ENCODE measurements at regions not wholly inside any gene's neighbourhood (a gene's known extent, or its start where the extent isn't known, plus 50 kb on each side); places are given as distances from the start of the nearest gene placed in this dataset.

DNA sequence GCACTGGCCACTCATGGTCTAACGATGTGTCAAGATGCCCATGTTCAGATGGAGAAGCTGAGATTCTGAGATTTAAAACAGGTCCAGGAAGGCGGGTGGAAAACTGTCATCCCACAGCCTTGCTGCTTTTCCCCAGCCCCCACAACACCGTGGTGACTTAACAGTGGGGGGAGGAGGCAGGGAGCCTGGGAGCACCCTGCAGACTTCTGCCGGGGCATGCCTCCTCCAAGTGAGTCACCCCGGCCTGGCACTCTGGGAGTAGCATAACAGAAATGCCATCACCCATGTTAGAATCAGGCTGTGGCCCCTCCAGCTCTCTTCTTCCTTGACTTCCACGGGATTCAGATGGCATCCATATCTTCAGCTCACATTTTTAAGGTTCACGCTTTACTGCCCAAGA is 164.8 kb downstream of the CBLN1 start:
- Mint-ChIP-seq H3K4me1 (no peaks in the 10 kb centered on the region), H3K27ac (ENCODE audit: low read depth) (no peak overlapping the region), H3K4me3 (no peak overlapping the region), H3K36me3 (ENCODE audit: insufficient read depth) (no peaks in the 10 kb centered on the region), H3K9me3 (peaks cover 16% of the 10 kb centered on the region), H3K27me3 (no peaks in the 10 kb centered on the region)
- ATAC-seq (replicated peaks; ENCODE audit: extremely low read depth, poor library complexity, severe bottlenecking) = no peak
- no peak for DNase-seq (ENCODE audit: low spot score in 2 of 2)

DNA sequence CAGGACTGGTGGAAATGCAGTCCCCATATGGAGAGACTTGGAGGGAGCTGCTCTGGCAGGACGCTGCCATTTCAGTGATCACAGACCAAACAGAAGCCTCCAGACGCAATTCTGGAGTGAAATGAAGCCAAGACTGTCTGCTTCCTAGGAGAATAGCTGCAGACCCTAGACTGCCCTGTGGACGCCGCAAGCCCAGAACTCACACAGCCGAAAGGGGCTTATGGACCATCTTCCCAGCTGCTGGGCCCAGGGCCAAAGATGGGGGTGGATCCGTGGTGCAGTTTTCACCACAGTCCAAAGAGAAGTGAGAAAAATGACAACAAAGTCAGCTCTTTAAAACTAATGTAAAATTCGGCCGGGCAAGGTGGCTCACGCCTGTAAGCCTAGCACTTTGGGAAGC is 165.7 kb downstream of the CBLN1 start:
- H3K4me3 Mint-ChIP-seq = no peak overlapping the region

DNA sequence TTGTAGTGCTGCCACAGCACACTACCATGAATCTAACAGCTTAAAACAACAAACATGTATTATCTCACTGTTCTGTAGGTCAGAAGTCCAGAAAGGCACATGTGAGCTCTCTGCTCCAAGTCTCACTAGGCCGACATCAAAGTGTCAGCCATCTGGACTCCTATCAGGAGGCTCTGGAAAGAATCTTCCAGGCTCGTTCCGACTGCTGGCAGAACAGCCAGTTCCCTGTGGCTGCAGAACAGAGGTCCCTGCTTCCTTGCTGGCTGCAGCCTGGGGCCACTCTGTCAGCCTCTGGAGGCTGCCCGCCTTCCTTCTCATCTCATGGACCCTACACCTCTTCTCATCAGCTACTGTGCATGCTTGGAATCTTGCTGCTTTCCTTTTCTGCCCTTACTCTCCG is 168.9 kb downstream of the CBLN1 start:
- ATAC-seq (replicated peaks; ENCODE audit: extremely low read depth, poor library complexity, severe bottlenecking) (no peak), DNase-seq (ENCODE audit: low spot score in 2 of 2) (no peak)
- Mint-ChIP-seq H3K36me3 (ENCODE audit: insufficient read depth) (no peaks in the 10 kb centered on the region), H3K4me3 (no peak overlapping the region), H3K27me3 (no peaks in the 10 kb centered on the region), H3K4me1 (no peaks in the 10 kb centered on the region), H3K9me3 (peaks cover 15% of the 10 kb centered on the region), H3K27ac (ENCODE audit: low read depth) (no peak overlapping the region)

More for the DNA sequence above, 165.7 kb downstream of the CBLN1 start:
- no peak for DNase-seq (ENCODE audit: low spot score in 2 of 2)
- Mint-ChIP-seq H3K4me1 (no peaks in the 10 kb centered on the region), H3K9me3 (peaks cover 16% of the 10 kb centered on the region), H3K27me3 (no peaks in the 10 kb centered on the region), H3K36me3 (ENCODE audit: insufficient read depth) (no peaks in the 10 kb centered on the region), H3K27ac (ENCODE audit: low read depth) (no peak overlapping the region)
- ATAC-seq (replicated peaks; ENCODE audit: extremely low read depth, poor library complexity, severe bottlenecking) = no peak

DNA sequence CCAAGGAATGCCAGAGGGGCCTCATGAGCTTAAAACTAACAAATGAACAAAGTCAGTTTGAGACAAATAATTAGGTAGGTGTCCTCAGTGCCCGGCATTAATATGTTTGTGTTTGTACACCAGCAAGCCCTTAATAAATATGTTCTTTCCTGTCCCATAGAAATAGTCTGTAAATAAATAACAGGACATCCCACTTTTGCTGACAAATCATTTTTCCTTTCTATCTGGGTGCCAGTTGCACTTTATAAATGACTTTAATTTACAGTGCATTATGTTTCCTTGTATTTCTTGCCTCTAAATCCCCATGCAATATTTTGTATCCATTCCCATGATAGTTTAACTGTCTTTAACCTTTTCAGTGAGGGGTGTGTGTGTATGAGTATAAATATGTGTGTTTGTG is 170.3 kb downstream of the CBLN1 start:
- peaks cover 21% of the 10 kb centered on the region for H3K9me3 Mint-ChIP-seq
- H3K4me3 Mint-ChIP-seq = no peak overlapping the region

DNA sequence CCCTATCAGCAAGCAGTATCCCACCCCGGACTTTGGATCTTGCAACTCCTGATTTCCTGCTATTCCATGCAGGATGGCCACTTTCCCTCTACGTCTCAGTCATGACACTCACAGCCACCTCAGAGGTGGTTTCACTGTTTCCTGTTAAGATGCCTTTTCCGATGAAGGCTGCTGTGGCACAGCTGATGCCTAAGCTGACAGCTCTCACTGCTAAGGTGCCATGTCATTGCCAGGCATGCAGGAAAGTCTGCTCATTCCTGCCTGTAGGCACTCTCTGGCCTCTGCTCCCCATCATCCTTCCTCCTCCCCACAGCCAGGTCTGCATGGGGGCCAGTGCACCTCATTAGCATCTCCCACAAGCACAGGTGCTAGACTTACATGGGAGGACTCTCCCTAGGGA is 173.0 kb downstream of the CBLN1 start:
- Mint-ChIP-seq H3K36me3 (ENCODE audit: insufficient read depth) (no peaks in the 10 kb centered on the region), H3K4me1 (no peaks in the 10 kb centered on the region), H3K27ac (ENCODE audit: low read depth) (no peak overlapping the region), H3K4me3 (no peak overlapping the region), H3K27me3 (no peaks in the 10 kb centered on the region), H3K9me3 (peaks cover 20% of the 10 kb centered on the region)
- ATAC-seq (replicated peaks; ENCODE audit: extremely low read depth, poor library complexity, severe bottlenecking) (no peak), DNase-seq (ENCODE audit: low spot score in 2 of 2) (no peak)

More for the DNA sequence above, 170.3 kb downstream of the CBLN1 start:
- DNase-seq (ENCODE audit: low spot score in 2 of 2) (no peak), ATAC-seq (replicated peaks; ENCODE audit: extremely low read depth, poor library complexity, severe bottlenecking) (no peak)
- H3K4me1 Mint-ChIP-seq = no peaks in the 10 kb centered on the region
- no peaks in the 10 kb centered on the region for H3K27me3 Mint-ChIP-seq
- H3K36me3 Mint-ChIP-seq (ENCODE audit: insufficient read depth) = no peaks in the 10 kb centered on the region
- no peak overlapping the region for H3K27ac Mint-ChIP-seq (ENCODE audit: low read depth)

DNA sequence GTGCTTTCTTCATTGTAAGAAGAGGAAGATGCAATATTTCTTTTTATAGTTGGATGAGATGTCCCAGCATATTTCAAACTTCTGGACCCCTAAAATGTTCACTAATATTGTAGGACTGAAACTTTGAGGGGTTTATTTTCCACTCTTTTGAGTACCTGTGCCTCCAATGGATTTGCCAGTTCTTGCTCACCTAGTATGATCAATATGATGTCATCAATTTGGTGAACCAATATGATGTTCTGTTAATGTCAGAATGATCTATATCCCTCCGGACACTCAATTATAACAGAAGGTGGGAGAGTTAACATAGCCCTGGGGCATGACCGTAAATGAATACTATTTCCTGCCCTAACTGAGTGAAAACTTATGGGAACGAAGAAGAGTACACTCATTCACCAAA is 178.3 kb downstream of the CBLN1 start:
- Mint-ChIP-seq H3K36me3 (ENCODE audit: insufficient read depth) (no peaks in the 10 kb centered on the region), H3K27me3 (no peaks in the 10 kb centered on the region), H3K4me1 (no peaks in the 10 kb centered on the region), H3K9me3 (peaks cover 9% of the 10 kb centered on the region), H3K27ac (ENCODE audit: low read depth) (no peak overlapping the region), H3K4me3 (no peak overlapping the region)
- DNase-seq (ENCODE audit: low spot score in 2 of 2) = no peak
- ATAC-seq (replicated peaks; ENCODE audit: extremely low read depth, poor library complexity, severe bottlenecking) = no peak

DNA sequence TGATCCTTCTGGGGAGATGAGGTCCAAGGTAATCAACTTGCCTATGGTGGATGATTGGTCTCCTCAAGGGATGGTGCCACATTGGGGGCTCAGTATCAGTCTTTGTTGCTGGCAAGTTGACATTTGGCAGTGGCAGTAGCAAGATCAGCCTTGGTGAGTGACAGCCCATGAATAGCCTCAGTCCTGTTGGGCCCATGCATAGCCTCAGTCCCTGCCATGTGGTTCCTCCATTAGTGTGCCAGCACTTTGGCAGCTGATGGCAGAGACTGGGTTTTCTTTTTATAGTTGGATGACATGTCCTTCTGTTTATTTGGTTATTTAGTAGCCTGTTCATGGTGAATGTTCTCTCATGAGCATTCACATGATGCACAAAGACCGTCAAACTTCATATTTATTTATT is 179.6 kb downstream of the CBLN1 start:
- no peaks in the 10 kb centered on the region for H3K27me3 Mint-ChIP-seq
- H3K4me3 Mint-ChIP-seq = no peak overlapping the region
- DNase-seq (ENCODE audit: low spot score in 2 of 2) (no peak), ATAC-seq (replicated peaks; ENCODE audit: extremely low read depth, poor library complexity, severe bottlenecking) (no peak)
- no peak overlapping the region for H3K27ac Mint-ChIP-seq (ENCODE audit: low read depth)
- H3K36me3 Mint-ChIP-seq (ENCODE audit: insufficient read depth) = no peaks in the 10 kb centered on the region
- no peaks in the 10 kb centered on the region for H3K4me1 Mint-ChIP-seq
- peaks cover 9% of the 10 kb centered on the region for H3K9me3 Mint-ChIP-seq

DNA sequence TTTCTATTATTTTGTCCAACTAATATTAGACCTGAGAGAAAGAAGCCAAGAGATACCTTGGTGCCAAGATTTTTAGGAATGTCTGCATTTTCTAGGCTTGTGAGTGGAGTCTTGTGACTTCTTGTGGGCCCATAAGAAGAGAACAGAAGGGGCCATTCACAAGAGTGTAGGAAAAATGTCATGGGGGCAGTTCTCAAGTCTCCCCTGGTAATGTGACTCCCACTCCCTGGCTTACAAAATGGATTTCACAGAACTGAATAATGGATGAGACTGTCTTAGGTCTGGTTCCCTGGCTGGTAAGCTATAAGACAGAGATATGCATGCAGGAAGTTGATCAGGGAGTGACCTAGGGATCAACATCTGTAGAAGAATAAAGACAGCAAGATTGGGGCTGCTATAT is 181.3 kb downstream of the CBLN1 start:
- Mint-ChIP-seq H3K4me1 (no peaks in the 10 kb centered on the region), H3K9me3 (peaks cover 3% of the 10 kb centered on the region), H3K4me3 (no peak overlapping the region), H3K27me3 (no peaks in the 10 kb centered on the region), H3K27ac (ENCODE audit: low read depth) (no peak overlapping the region), H3K36me3 (ENCODE audit: insufficient read depth) (no peaks in the 10 kb centered on the region)
- ATAC-seq (replicated peaks; ENCODE audit: extremely low read depth, poor library complexity, severe bottlenecking) = no peak
- no peak for DNase-seq (ENCODE audit: low spot score in 2 of 2)

DNA sequence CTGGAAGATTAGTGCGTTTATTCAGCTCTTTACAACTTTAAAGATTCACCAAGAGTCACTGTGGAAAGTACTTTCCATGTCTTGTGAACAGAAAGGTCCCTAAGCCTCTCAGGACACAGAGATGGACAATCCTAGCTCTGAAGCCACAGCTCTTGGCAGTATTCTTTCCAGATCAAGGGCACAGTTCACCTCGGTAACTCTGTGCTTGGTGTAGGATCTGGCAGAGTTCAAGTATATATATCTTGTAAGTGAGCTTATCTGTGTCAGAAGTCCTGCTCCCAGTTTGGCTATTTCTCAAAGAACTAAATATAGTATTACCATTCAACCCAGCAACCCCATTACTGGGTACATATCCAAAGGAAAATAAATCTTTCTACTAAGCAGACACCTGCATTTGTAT is 183.7 kb downstream of the CBLN1 start:
- H3K4me1 Mint-ChIP-seq = no peaks in the 10 kb centered on the region
- H3K4me3 Mint-ChIP-seq = no peak overlapping the region
- H3K9me3 Mint-ChIP-seq = peaks cover 3% of the 10 kb centered on the region
- no peaks in the 10 kb centered on the region for H3K36me3 Mint-ChIP-seq (ENCODE audit: insufficient read depth)
- ATAC-seq (replicated peaks; ENCODE audit: extremely low read depth, poor library complexity, severe bottlenecking) = no peak
- DNase-seq (ENCODE audit: low spot score in 2 of 2) = no peak
- no peaks in the 10 kb centered on the region for H3K27me3 Mint-ChIP-seq
- no peak overlapping the region for H3K27ac Mint-ChIP-seq (ENCODE audit: low read depth)

DNA sequence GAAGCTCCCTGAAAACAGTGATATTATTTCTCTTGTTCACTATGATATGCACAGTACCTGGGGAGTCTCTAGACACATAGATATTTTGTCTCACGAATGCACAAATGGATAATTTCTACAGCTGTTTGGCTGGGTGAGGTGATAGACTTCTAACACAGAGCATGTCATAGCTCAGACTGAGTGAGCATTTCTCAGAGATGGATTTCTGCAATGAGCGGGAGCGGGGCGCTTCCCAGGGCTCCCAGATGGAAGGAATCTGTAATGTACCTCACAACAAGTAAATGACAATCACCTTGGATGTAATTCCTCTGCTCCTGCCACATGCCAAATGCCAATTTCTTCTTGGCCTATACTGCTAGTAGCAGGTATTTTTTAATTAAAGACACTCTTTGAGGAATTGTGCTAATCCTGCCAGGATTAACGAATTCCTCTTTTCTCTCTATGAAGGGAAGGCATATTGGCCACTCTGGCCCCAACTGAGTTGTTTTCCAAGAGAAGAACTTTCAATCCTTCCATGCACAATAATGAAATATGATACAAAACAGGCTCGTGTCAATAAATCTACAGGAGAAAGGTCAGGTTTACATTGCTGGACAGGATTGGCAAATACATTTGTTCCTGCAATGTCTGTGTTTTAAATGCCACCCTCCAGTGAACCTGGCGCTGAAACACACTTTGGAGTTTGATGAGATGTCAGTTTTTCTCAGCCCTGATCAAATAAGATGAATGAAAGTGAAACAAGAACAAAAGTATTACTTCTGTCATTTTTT is 185.3 kb downstream of the CBLN1 start:
- H3K4me3 Mint-ChIP-seq = no peak overlapping the region
- no peaks in the 10 kb centered on the region for H3K4me1 Mint-ChIP-seq
- ATAC-seq (replicated peaks; ENCODE audit: extremely low read depth, poor library complexity, severe bottlenecking) (no peak), DNase-seq (ENCODE audit: low spot score in 2 of 2) (no peak)
- no peaks in the 10 kb centered on the region for H3K36me3 Mint-ChIP-seq (ENCODE audit: insufficient read depth)
- H3K9me3 Mint-ChIP-seq = no peaks in the 10 kb centered on the region
- no peaks in the 10 kb centered on the region for H3K27me3 Mint-ChIP-seq
- no peak overlapping the region for H3K27ac Mint-ChIP-seq (ENCODE audit: low read depth)

DNA sequence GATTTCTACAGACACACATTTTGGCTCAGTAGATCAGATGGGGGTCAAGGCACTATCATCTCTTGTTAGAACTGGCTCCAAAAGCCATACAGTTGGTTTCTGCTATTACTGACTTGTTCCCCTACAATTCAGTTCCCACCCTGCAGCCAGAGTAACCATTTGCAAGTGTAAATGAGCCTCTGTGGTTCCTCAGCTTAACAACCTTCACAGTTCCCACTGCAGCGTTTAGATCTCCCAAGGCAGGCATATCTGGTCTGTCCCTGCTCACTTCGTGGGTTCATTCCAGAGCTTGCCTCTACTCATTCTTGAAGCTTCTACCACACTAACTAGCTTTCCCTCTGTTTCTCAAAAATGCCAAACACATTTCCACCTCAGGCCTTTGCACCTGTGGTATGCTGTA is 186.1 kb downstream of the CBLN1 start:
- H3K27me3 Mint-ChIP-seq = no peaks in the 10 kb centered on the region
- ATAC-seq (replicated peaks; ENCODE audit: extremely low read depth, poor library complexity, severe bottlenecking) (no peak), DNase-seq (ENCODE audit: low spot score in 2 of 2) (no peak)
- H3K27ac Mint-ChIP-seq (ENCODE audit: low read depth) = no peak overlapping the region
- no peaks in the 10 kb centered on the region for H3K9me3 Mint-ChIP-seq
- no peaks in the 10 kb centered on the region for H3K36me3 Mint-ChIP-seq (ENCODE audit: insufficient read depth)
- H3K4me1 Mint-ChIP-seq = no peaks in the 10 kb centered on the region
- no peak overlapping the region for H3K4me3 Mint-ChIP-seq

DNA sequence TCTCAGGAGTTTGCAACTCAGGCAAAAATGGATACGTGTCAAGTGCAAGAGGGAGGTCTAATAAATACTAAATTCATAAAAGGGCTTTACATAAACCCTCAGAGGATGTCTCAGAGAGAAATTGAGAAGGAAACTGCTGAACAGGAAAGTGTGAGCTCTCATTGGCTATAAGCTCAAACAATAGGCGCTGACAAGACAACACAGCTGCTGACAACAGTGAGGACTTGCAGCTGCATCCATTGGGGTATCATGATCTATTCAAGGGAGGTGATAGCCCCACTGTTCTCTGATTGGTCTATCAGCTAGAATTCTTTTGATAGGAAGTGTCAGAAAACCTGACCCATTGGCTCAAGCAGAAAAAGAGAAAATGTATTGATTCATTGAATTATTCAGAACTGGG is 187.2 kb downstream of the CBLN1 start:
- Mint-ChIP-seq H3K4me1 (no peaks in the 10 kb centered on the region), H3K4me3 (no peak overlapping the region), H3K9me3 (peaks cover 6% of the 10 kb centered on the region), H3K27me3 (no peaks in the 10 kb centered on the region), H3K27ac (ENCODE audit: low read depth) (no peak overlapping the region), H3K36me3 (ENCODE audit: insufficient read depth) (no peaks in the 10 kb centered on the region)
- ATAC-seq (replicated peaks; ENCODE audit: extremely low read depth, poor library complexity, severe bottlenecking) (no peak), DNase-seq (ENCODE audit: low spot score in 2 of 2) (no peak)

DNA sequence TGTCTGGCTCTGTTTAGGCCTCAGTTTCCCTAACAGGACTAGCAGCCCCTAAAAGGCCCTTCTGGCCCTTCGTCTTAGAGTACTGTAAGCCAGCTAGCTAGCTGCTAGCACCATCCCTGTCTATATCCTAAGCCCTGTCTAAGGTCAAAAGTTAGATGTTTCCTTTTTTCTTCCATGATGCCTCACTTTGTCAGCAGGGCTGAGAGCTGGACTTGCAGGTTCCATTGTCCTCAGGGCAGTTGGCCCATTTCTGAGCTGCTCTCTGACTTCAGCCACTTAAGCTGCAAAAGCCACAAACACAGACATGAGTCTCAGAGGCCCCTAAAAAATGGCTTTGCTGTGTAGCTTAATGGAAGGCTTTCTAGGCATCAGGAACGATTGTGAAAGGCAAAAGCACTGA is 187.7 kb downstream of the CBLN1 start:
- Mint-ChIP-seq H3K36me3 (ENCODE audit: insufficient read depth) (no peaks in the 10 kb centered on the region), H3K9me3 (peaks cover 11% of the 10 kb centered on the region), H3K27ac (ENCODE audit: low read depth) (no peak overlapping the region), H3K4me1 (no peaks in the 10 kb centered on the region), H3K27me3 (no peaks in the 10 kb centered on the region), H3K4me3 (no peak overlapping the region)
- DNase-seq (ENCODE audit: low spot score in 2 of 2) = no peak
- no peak for ATAC-seq (replicated peaks; ENCODE audit: extremely low read depth, poor library complexity, severe bottlenecking)

All from central memory CD8-positive, alpha-beta T cell (primary cell).